Ascending aorta (tissue), 2 donors: ENCODE measurements at regions not wholly inside any gene's neighbourhood (a gene's known extent, or its start where the extent isn't known, plus 50 kb on each side); places are given as distances from the start of the nearest gene placed in this dataset.

Experiments
- DNase-seq, 2 donors: peaks; one replicate each; pipeline ENCODE4 v3.0.0-alpha.2; 2019; ENCODE audit warnings: low spot score in 2 of 2
- H3K27ac ChIP-seq, 2 donors: fragments of 200-600 bp; sonication (generic); one replicate each; pipeline ENCODE4 v1.5.1; 2016 to 2017; ENCODE audit warnings: mild to moderate bottlenecking in 1 of 2
- H3K27me3 ChIP-seq: fragments of 200-600 bp; sonication (generic); one replicate; pipeline ENCODE4 v1.5.1; 2017
- H3K36me3 ChIP-seq, 2 donors: fragments of 200-600 bp; sonication (generic); one replicate each; pipeline ENCODE4 v1.5.1; 2016
- H3K4me1 ChIP-seq, 2 donors: fragments of 200-600 bp; sonication (generic); one replicate each; pipeline ENCODE4 v1.5.1; 2016 to 2017; ENCODE audit warnings: mild to moderate bottlenecking in 1 of 2
- H3K4me3 ChIP-seq, 2 donors: fragments of 200-600 bp; sonication (generic); one replicate each; pipeline ENCODE4 v1.5.1; 2016 to 2017; ENCODE audit warnings: mild to moderate bottlenecking in 1 of 2
- H3K9me3 ChIP-seq, 2 donors: fragments of 200-600 bp; sonication (generic); one replicate each; pipeline ENCODE4 v1.5.1; 2016
- intact Hi-C: fragments of 100-400 bp; cut with DNase I; formaldehyde crosslinking; loops from one replicate; pipeline ENCODE4 v1.15.1; 2023
- TF ChIP-seq, protein P1 (sequence below), 3 experiments: fragments of 200-600 bp in 2 of 3; fragments of 450-650 bp in 1 of 3; sonication (generic) in 2 of 3; IDR thresholded peaks; one replicate each; pipeline ENCODE4 v1.5.1; 2016 to 2019; ENCODE audit warnings: antibody characterized with exemption in 3 of 3, mild to moderate bottlenecking in 1 of 3, moderate library complexity in 1 of 3

DNA sequence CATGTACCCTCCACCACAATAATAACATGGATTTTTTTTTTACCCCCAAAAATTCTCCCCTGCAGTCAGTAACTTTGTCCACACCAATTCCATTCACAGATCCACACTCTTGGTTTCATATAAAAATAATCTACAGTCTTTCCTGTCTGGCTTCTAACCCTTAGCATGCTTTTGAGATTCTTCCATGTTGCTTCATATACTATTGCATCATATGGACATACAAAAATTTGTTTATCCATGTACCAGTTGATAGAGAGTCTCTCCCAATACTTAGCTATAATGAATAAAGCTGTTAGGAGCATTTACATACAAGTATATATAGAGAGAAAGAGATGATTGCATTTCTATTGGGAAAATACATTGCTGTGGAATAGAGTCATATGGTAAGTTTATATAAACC is 575.0 kb downstream of the XPNPEP1 start:
- TF ChIP-seq, protein P1, sequence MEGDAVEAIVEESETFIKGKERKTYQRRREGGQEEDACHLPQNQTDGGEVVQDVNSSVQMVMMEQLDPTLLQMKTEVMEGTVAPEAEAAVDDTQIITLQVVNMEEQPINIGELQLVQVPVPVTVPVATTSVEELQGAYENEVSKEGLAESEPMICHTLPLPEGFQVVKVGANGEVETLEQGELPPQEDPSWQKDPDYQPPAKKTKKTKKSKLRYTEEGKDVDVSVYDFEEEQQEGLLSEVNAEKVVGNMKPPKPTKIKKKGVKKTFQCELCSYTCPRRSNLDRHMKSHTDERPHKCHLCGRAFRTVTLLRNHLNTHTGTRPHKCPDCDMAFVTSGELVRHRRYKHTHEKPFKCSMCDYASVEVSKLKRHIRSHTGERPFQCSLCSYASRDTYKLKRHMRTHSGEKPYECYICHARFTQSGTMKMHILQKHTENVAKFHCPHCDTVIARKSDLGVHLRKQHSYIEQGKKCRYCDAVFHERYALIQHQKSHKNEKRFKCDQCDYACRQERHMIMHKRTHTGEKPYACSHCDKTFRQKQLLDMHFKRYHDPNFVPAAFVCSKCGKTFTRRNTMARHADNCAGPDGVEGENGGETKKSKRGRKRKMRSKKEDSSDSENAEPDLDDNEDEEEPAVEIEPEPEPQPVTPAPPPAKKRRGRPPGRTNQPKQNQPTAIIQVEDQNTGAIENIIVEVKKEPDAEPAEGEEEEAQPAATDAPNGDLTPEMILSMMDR (IDR thresholded peaks at IDR 0.05) = no peak
- H3K4me1 ChIP-seq = no peaks in the 10 kb centered on the region
- no peaks in the 10 kb centered on the region for H3K36me3 ChIP-seq
- H3K27ac ChIP-seq = no peak overlapping the region
- DNase-seq = no peak
- intact Hi-C loops = no loop called here
- H3K9me3 ChIP-seq = no peaks in the 10 kb centered on the region
- H3K27me3 ChIP-seq = no peaks in the 10 kb centered on the region
- H3K4me3 ChIP-seq = no peak overlapping the region

DNA sequence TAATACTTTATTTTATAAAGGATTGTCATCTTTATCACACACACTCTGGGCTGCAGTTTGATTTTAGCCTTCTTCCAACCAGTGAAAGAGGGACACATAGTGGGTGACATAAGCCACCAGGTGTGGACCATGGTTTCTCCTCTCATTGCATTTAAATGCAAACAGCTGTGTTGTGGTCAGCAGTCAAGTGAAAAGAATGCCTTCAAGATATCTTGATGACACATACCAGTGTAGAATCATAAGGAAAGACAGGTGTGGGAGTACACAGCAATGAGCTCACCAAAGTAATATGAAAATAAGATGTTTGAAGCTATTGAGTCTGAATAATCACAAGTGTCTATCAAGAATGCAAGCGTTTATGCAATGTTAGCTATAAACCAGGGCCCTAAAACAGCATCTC is 580.0 kb downstream of the XPNPEP1 start:
- Histone ChIP-seq H3K4me1 (no peaks in the 10 kb centered on the region), H3K4me3 (no peak overlapping the region), H3K27ac (no peak overlapping the region), H3K9me3 (no peaks in the 10 kb centered on the region), H3K36me3 (no peaks in the 10 kb centered on the region), H3K27me3 (no peaks in the 10 kb centered on the region)
- DNase-seq = no peak
- TF ChIP-seq, protein P1 (IDR thresholded peaks at IDR 0.05) = no peak
- intact Hi-C loops = no loop called here

DNA sequence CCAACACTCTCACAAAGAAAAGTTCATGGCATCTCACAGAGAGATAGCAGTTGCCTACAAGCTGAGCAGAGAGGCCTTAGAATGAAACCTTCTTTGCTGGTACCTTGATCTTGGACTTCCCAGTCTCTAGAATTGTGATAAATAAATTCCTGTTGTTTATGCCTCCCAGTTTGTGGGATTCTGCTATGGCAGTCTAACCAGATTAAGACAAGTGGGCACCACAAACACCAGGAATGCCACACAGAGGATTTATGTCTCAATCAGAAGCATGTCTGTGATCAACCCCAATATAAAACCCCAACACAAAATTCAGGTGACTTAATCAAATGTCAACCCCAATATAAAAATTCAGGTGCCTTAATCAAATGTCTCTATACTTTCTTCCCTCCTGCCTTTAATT is 581.3 kb downstream of the XPNPEP1 start:
- Histone ChIP-seq H3K27ac (no peak overlapping the region), H3K9me3 (no peaks in the 10 kb centered on the region), H3K36me3 (no peaks in the 10 kb centered on the region), H3K4me1 (no peaks in the 10 kb centered on the region), H3K4me3 (no peak overlapping the region), H3K27me3 (no peaks in the 10 kb centered on the region)
- DNase-seq = no peak
- intact Hi-C loops = no loop called here
- TF ChIP-seq, protein P1 (IDR thresholded peaks at IDR 0.05) = no peak

DNA sequence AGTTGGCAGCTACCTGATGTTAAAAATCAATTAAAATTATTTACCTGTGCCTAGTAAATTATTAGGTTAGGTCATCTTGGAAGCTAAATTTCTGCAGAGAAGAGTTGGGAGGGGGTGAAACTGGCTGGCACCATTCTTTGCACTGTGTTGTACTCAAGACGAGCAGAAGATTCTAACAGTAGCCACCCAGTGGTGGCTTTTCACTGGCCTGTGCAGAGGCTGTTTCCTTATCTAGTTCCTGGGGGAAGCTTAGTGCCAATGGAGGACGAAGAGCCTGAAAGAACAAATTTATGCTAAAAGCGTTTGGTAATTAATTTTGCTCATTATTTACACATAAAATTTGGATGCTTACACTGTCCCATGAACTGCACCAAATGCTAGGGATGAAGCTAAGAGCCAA is 595.3 kb downstream of the XPNPEP1 start:
- TF ChIP-seq, protein P1 (IDR thresholded peaks at IDR 0.05) = no peak
- Histone ChIP-seq H3K9me3 (no peaks in the 10 kb centered on the region), H3K4me3 (no peak overlapping the region), H3K36me3 (no peaks in the 10 kb centered on the region), H3K27me3 (no peaks in the 10 kb centered on the region), H3K4me1 (no peaks in the 10 kb centered on the region), H3K27ac (no peak overlapping the region)
- intact Hi-C loops = no loop called here
- DNase-seq = no peak

DNA sequence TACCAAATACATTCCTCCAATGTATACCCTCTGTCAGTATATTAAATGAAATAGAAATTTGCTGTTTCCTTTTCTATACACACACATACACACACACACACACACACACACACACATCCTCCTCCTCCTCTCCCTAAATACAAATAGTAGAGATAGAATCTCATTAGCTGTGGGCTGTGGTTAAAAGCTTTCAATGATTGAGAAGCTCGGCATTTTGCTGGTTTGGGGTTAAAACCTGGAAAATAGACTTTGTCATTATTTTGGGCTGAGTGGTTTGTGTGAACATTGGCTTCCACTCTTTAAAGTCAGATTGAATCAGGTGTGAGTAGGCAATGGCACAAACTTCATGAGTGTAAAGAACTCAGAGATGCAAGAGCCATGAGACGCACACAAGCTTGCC is 596.0 kb downstream of the XPNPEP1 start:
- Histone ChIP-seq H3K4me3 (no peak overlapping the region), H3K9me3 (no peaks in the 10 kb centered on the region), H3K36me3 (no peaks in the 10 kb centered on the region), H3K27me3 (no peaks in the 10 kb centered on the region), H3K4me1 (no peaks in the 10 kb centered on the region), H3K27ac (no peak overlapping the region)
- no peak for DNase-seq
- TF ChIP-seq, protein P1 (IDR thresholded peaks at IDR 0.05) = no peak
- intact Hi-C loops = no loop called here

DNA sequence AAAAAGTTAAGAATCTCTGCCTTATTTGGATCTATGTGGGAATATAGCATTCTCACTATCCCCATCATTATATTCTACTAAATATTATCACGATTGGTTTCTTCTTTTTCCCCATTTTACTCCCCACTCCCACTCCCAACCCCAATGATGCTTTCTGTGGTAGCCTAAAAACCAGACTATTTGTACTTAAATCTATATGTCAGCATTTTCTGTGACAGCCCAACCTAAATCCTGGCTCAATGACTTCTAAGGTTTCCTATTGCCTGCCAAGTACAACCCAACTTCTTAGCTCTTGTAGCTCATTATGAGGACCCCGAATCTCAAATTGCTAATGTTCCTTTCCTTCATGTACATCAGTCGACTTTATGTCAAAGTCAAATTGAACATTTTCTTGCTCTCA is 598.6 kb downstream of the XPNPEP1 start:
- Histone ChIP-seq H3K9me3 (peaks cover 0 to 5% of the 10 kb centered on the region in 2 donors), H3K27ac (no peak overlapping the region), H3K36me3 (no peaks in the 10 kb centered on the region), H3K4me1 (no peaks in the 10 kb centered on the region), H3K27me3 (no peaks in the 10 kb centered on the region), H3K4me3 (no peak overlapping the region)
- DNase-seq = no peak
- TF ChIP-seq, protein P1 (IDR thresholded peaks at IDR 0.05) = no peak
- intact Hi-C loops = no loop called here
